IMR-90 (cell line): ENCODE measurements at regions not wholly inside any gene's neighbourhood (a gene's known extent, or its start where the extent isn't known, plus 50 kb on each side); places are given as distances from the start of the nearest gene placed in this dataset.

Experiments used
- ATAC-seq: fragments of 200-7000 bp; cut with Tn5 transposase; 2 replicates; pipeline ENCODE4 v1.9.1; 2020; ENCODE audit warnings: low read depth, mild to moderate bottlenecking, moderate library complexity
- BruUV-seq: library from RNA; stranded (reverse); fragments of 400-500 nt; replicated peaks from 2 replicates; lab custom pipeline; 2021; lab: Mats Ljungman, UMichigan
- CTCF ChIA-PET: fragments of 300-600 bp; formaldehyde crosslinking; extraction: SDS; loops from one replicate; lab custom pipeline; 2021; ENCODE audit warnings: antibody characterized with exemption; lab: Yijun Ruan, JAX
- POLR2A ChIA-PET: fragments of 300-600 bp; sonication (Branson Sonifier 250); formaldehyde crosslinking; loops from one replicate; lab custom pipeline; 2022; ENCODE audit warnings: antibody characterized with exemption; ENCODE audit not compliant: unreplicated experiment; lab: Charles Lee
- DNase-seq: peaks from one replicate; pipeline ENCODE4 v3.0.0; 2013
- H2AFZ ChIP-seq: replicated peaks from 2 replicates; pipeline ENCODE3; 2013; ENCODE audit warnings: low read length, mild to moderate bottlenecking; ENCODE audit not compliant: poor library complexity
- H2AK5ac ChIP-seq: 2 replicates; pipeline ENCODE4 v1.6.1; 2013; ENCODE audit warnings: low read depth, low read length, inconsistent platforms
- H2AK9ac ChIP-seq: replicated peaks from 2 replicates; pipeline ENCODE3; 2013; ENCODE audit warnings: mild to moderate bottlenecking, low read depth, low read length, moderate library complexity; ENCODE audit not compliant: poor library complexity
- H2BK120ac ChIP-seq: 2 replicates; pipeline ENCODE4 v1.6.1; 2013; ENCODE audit warnings: low read depth, low read length, inconsistent platforms
- H2BK15ac ChIP-seq: 3 replicates; pipeline ENCODE4 v1.6.1; 2013; ENCODE audit warnings: low read depth, low read length, inconsistent platforms
- H2BK20ac ChIP-seq: 2 replicates; pipeline ENCODE4 v1.6.1; 2013; ENCODE audit warnings: low read depth, mild to moderate bottlenecking, inconsistent platforms, low read length, moderate library complexity
- H2BK5ac ChIP-seq: 2 replicates; pipeline ENCODE4 v1.6.1; 2013; ENCODE audit warnings: mild to moderate bottlenecking, low read depth, low read length, inconsistent platforms; ENCODE audit not compliant: poor library complexity, severe bottlenecking
- H3K14ac ChIP-seq: replicated peaks from 2 replicates; pipeline ENCODE4 v1.6.1; 2013; ENCODE audit warnings: low read depth, low read length, inconsistent platforms
- H3K18ac ChIP-seq: 2 replicates; pipeline ENCODE4 v1.6.1; 2013; ENCODE audit warnings: low read depth, low read length, control low read depth
- H3K23ac ChIP-seq: 2 replicates; pipeline ENCODE4 v1.6.1; 2013; ENCODE audit warnings: low read depth, low read length, inconsistent platforms
- H3K27ac ChIP-seq: 2 replicates; pipeline ENCODE4 v1.5.1; 2013; ENCODE audit warnings: mild to moderate bottlenecking, control low read depth, low read length; ENCODE audit not compliant: insufficient read depth
- H3K27me3 ChIP-seq: 2 replicates; pipeline ENCODE4 v1.6.1; 2013; ENCODE audit warnings: low read length; ENCODE audit not compliant: control insufficient read depth, insufficient read depth
- H3K36me3 ChIP-seq: 2 replicates; pipeline ENCODE4 v1.6.1; 2013; ENCODE audit warnings: low read length, mixed read lengths; ENCODE audit not compliant: control insufficient read depth, insufficient read depth
- H3K4ac ChIP-seq: 2 replicates; pipeline ENCODE4 v1.6.1; 2013; ENCODE audit warnings: low read depth, low read length, inconsistent platforms
- H3K4me1 ChIP-seq: 2 replicates; pipeline ENCODE4 v1.6.1; 2013; ENCODE audit warnings: low read length, mixed read lengths; ENCODE audit not compliant: control insufficient read depth, insufficient read depth
- H3K4me2 ChIP-seq: 2 replicates; pipeline ENCODE4 v1.6.1; 2013; ENCODE audit warnings: low read depth, mild to moderate bottlenecking, control low read depth, low read length, moderate library complexity
- H3K4me3 ChIP-seq: 2 replicates; pipeline ENCODE4 v1.5.1; 2013; ENCODE audit warnings: low read depth, mild to moderate bottlenecking, control low read depth, low read length, moderate library complexity; ENCODE audit not compliant: insufficient read depth
- H3K56ac ChIP-seq: 2 replicates; pipeline ENCODE4 v1.6.1; 2013; ENCODE audit warnings: low read length, inconsistent platforms; ENCODE audit not compliant: insufficient read depth; ENCODE audit errors: extremely low read depth
- H3K79me1 ChIP-seq, 2 experiments: 2 replicates each; pipeline ENCODE4 v1.6.1; 2013; ENCODE audit warnings: low read length in 2 of 2, inconsistent platforms in 1 of 2, low read depth in 1 of 2
- H3K9ac ChIP-seq: 2 replicates; pipeline ENCODE4 v1.6.1; 2013; ENCODE audit warnings: low read depth, low read length, control low read depth
- H3K9me1 ChIP-seq: 2 replicates; pipeline ENCODE4 v1.6.1; 2013; ENCODE audit warnings: low read length, inconsistent platforms; ENCODE audit not compliant: insufficient read depth
- H3K9me3 ChIP-seq: 2 replicates; pipeline ENCODE4 v1.6.1; 2013; ENCODE audit warnings: low read length; ENCODE audit not compliant: control insufficient read depth, insufficient read depth
- H4K20me1 ChIP-seq: 2 replicates; pipeline ENCODE4 v1.6.1; 2013; ENCODE audit warnings: low read length, inconsistent platforms; ENCODE audit not compliant: insufficient read depth
- H4K5ac ChIP-seq: 2 replicates; pipeline ENCODE4 v1.6.1; 2013; ENCODE audit warnings: mild to moderate bottlenecking, low read depth, low read length, control low read depth
- H4K8ac ChIP-seq, 2 experiments: 2 replicates each; pipeline ENCODE4 v1.6.1; 2013; ENCODE audit warnings: low read depth in 2 of 2, low read length in 2 of 2, control low read depth in 1 of 2, inconsistent platforms in 1 of 2
- H4K91ac ChIP-seq: 2 replicates; pipeline ENCODE4 v1.6.1; 2013; ENCODE audit warnings: low read depth, low read length, inconsistent platforms; ENCODE audit not compliant: insufficient read depth
- CEBPB ChIP-seq: IDR thresholded peaks from 2 replicates; pipeline ENCODE4 v1.6.1; 2012; ENCODE audit warnings: low read depth, low read length, improper control_type of control experiment
- CHD1 ChIP-seq: IDR thresholded peaks from 2 replicates; pipeline ENCODE4 v1.6.1; 2012; ENCODE audit warnings: low read depth, low read length, improper control_type of control experiment
- MAFK ChIP-seq: IDR thresholded peaks from 2 replicates; pipeline ENCODE4 v1.6.1; 2012; ENCODE audit warnings: low read depth, low read length, improper control_type of control experiment
- MXI1 ChIP-seq: IDR thresholded peaks from 2 replicates; pipeline ENCODE4 v1.6.1; 2012; ENCODE audit warnings: low read depth, mild to moderate bottlenecking, low read length, moderate library complexity, borderline replicate concordance
- SMC3 ChIP-seq: fragments of 150-350 bp; IDR thresholded peaks from 2 replicates; pipeline ENCODE4 v1.6.1; 2016; ENCODE audit warnings: low read depth, mild to moderate bottlenecking, antibody characterized with exemption, low read length, moderate library complexity
- WGBS, 2 experiments: methylation state at CpG; one replicate each; pipeline versions ENCODE4 v1.1.5 to v1.1.7; 2013; ENCODE audit warnings: missing lambda C conversion rate in 2 of 2; ENCODE audit not compliant: insufficient read length in 1 of 2; ENCODE audit errors: extremely low coverage in 2 of 2; 5-methylcytosine and 5-hydroxymethylcytosine counted together
- dilution Hi-C: fragments of 300-500 bp; cut with HindIII; formaldehyde crosslinking; loops from one replicate; pipeline ENCODE4 v1.14.3; 2018; ENCODE audit warnings: low sequenced_read_pairs; ENCODE audit not compliant: unreplicated experiment
- in situ Hi-C: fragments of 300-500 bp; cut with MboI; formaldehyde crosslinking; loops from 3 replicates; pipeline ENCODE4 v1.14.3; 2019; ENCODE audit warnings: low sequenced_read_pairs, inconsistent platforms, mixed read lengths
- intact Hi-C: fragments of 100-400 bp; cut with micrococcal nuclease; formaldehyde crosslinking; loops from 2 replicates; pipeline ENCODE4 v1.10.0; 2022

DNA sequence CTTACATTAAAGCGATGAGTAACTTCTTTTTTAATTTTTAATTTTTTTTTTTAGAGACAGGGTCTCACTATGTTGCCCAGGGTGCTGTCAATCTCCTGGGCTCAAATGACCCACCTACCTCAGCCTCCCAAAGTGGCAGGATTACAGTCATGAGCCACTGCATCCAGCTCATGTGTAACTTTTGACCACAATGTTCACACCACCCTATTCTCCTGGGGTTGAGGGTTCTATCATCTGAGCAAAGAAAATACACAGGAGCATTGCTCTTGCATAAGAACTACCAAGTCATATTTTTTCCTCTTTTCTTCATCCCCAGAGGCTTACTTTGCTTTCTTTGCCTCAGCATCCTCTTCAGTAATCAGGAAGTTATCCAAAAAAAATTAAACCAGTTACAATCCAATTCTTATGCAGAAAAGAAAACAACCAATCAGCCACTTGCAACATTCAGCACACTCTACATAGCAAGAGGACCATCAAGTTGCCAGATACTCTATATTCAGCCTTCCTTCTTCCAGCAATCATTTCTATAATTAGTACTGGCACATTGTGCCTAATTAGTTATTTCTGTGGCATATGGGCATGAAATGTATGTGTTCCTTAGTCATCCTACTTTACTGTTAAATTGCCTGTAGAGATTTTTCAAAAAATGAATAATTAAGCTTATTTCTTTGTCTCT is 345.6 kb downstream of the AKAIN1 start:
- dilution Hi-C loops: no loop called here
- no peak overlapping the region for H3K56ac ChIP-seq
- in situ Hi-C loops: no loop called here
- no TSS peak for BruUV-seq
- H3K9me1 ChIP-seq: no peaks in the 10 kb centered on the region
- POLR2A ChIA-PET: no interaction called here
- H3K4me2 ChIP-seq: no peak overlapping the region
- CTCF ChIA-PET: interaction anchor here (0.7 kb wide), 1 partner anchor 1419 kb away, joined by 8 read pairs; no protein-coding TSS in a partner anchor
- H4K8ac ChIP-seq: no peak overlapping the region
- ATAC-seq: no peak
- no peaks in the 10 kb centered on the region for H3K36me3 ChIP-seq
- peaks cover 19% of the 10 kb centered on the region for H3K9me3 ChIP-seq
- H3K27me3 ChIP-seq: no peaks in the 10 kb centered on the region
- no peaks in the 10 kb centered on the region for H3K4me1 ChIP-seq
- no peak overlapping the region for H4K5ac ChIP-seq
- no peak for DNase-seq
- H4K20me1 ChIP-seq: no peaks in the 10 kb centered on the region
- TF ChIP-seq SMC3 (no peak), MXI1 (no peak), CHD1 (no peak), CEBPB (no peak), MAFK (no peak)
- H3K18ac ChIP-seq: no peak overlapping the region
- no peak overlapping the region for H2AFZ ChIP-seq
- H2BK20ac ChIP-seq: no peak overlapping the region
- H4K91ac ChIP-seq: no peak overlapping the region
- no peak overlapping the region for H2BK15ac ChIP-seq
- intact Hi-C loops: no loop called here
- no CpG with 5 or more reads among the region's 1 CpG for WGBS, 2 experiments
- H2BK120ac ChIP-seq: no peak overlapping the region
- H3K79me1 ChIP-seq: no peaks in the 10 kb centered on the region
- H2BK5ac ChIP-seq: no peak overlapping the region
- H3K23ac ChIP-seq: no peak overlapping the region
- no peak overlapping the region for H3K4ac ChIP-seq
- no peak overlapping the region for H3K9ac ChIP-seq
- no peak overlapping the region for H3K14ac ChIP-seq
- H3K4me3 ChIP-seq: no peak overlapping the region
- H3K27ac ChIP-seq: no peak overlapping the region
- no peak overlapping the region for H2AK9ac ChIP-seq
- H2AK5ac ChIP-seq: no peak overlapping the region
